ENCODE measurements at regions not wholly inside any gene's neighbourhood (a gene's known extent, or its start where the extent isn't known, plus 50 kb on each side); places are given as distances from the start of the nearest gene placed in this dataset.

GRCh38 chr4:124884316-124884715 lies 171.8 kb upstream of the ANKRD50 start:
- H3K79me2 ChIP-seq (ENCODE audit: control insufficient read depth, insufficient read depth, low read length), result no peaks in the 10 kb centered on the region
- TF ChIP-seq EZH2 (IDR thresholded peaks at IDR 0.05; ENCODE audit: low read length, missing control alignments) (no peak), CTCF (conservative IDR thresholded peaks at IDR 0.05 in 1 of 2, IDR thresholded peaks at IDR 0.05 in 1 of 2; ENCODE audit: low read depth in 1 of 2, low read length in 2 of 2) (no peak)
- no peak overlapping the region for H3K4me2 ChIP-seq (ENCODE audit: extremely low read depth, insufficient read depth, low read length)
- H4K20me1 ChIP-seq (ENCODE audit: control insufficient read depth, extremely low read depth, insufficient read depth, low read length), result no peaks in the 10 kb centered on the region
- no peaks in the 10 kb centered on the region for H3K9me3 ChIP-seq (ENCODE audit: control insufficient read depth, insufficient read depth, low read depth, low read length)
- DNase-seq (ENCODE audit: low read depth in 2 of 2), result no peak
- no peak overlapping the region for H2AFZ ChIP-seq (ENCODE audit: low read length)
- H3K27me3 ChIP-seq (ENCODE audit: control insufficient read depth, insufficient read depth, low read length), result no peaks in the 10 kb centered on the region
- H3K9ac ChIP-seq (ENCODE audit: insufficient read depth, low read length), result no peak overlapping the region
- no peak overlapping the region for H3K4me3 ChIP-seq (replicated peaks in 1 of 4; ENCODE audit: control extremely low read depth in 1 of 4, insufficient read depth in 1 of 4, low read depth in 3 of 4, low read length in 4 of 4)
- no peaks in the 10 kb centered on the region for H3K4me1 ChIP-seq (ENCODE audit: control insufficient read depth, extremely low read depth, insufficient read depth, low read length)
- no peak overlapping the region for H3K27ac ChIP-seq (ENCODE audit: insufficient read depth, low read length)
- H3K36me3 ChIP-seq (ENCODE audit: control insufficient read depth, insufficient read depth, low read length), result no peaks in the 10 kb centered on the region

GRCh38 chr4:124883632-124884031 lies 171.1 kb upstream of the ANKRD50 start:
- no peak overlapping the region for H3K9ac ChIP-seq (ENCODE audit: insufficient read depth, low read length)
- no peaks in the 10 kb centered on the region for H3K9me3 ChIP-seq (ENCODE audit: control insufficient read depth, insufficient read depth, low read depth, low read length)
- H2AFZ ChIP-seq (ENCODE audit: low read length), result no peak overlapping the region
- peak; percentile 56 to 77 for DNase-seq (ENCODE audit: low read depth in 2 of 2)
- no peaks in the 10 kb centered on the region for H3K36me3 ChIP-seq (ENCODE audit: control insufficient read depth, insufficient read depth, low read length)
- no peaks in the 10 kb centered on the region for H3K79me2 ChIP-seq (ENCODE audit: control insufficient read depth, insufficient read depth, low read length)
- TF ChIP-seq CTCF (conservative IDR thresholded peaks at IDR 0.05 in 1 of 2, IDR thresholded peaks at IDR 0.05 in 1 of 2; ENCODE audit: low read depth in 1 of 2, low read length in 2 of 2) (no peak), EZH2 (IDR thresholded peaks at IDR 0.05; ENCODE audit: low read length, missing control alignments) (no peak)
- no peak overlapping the region for H3K4me2 ChIP-seq (ENCODE audit: extremely low read depth, insufficient read depth, low read length)
- no peak overlapping the region for H3K4me3 ChIP-seq (replicated peaks in 1 of 4; ENCODE audit: control extremely low read depth in 1 of 4, insufficient read depth in 1 of 4, low read depth in 3 of 4, low read length in 4 of 4)
- no peaks in the 10 kb centered on the region for H3K27me3 ChIP-seq (ENCODE audit: control insufficient read depth, insufficient read depth, low read length)
- H4K20me1 ChIP-seq (ENCODE audit: control insufficient read depth, extremely low read depth, insufficient read depth, low read length), result no peaks in the 10 kb centered on the region
- H3K27ac ChIP-seq (ENCODE audit: insufficient read depth, low read length), result no peak overlapping the region
- no peaks in the 10 kb centered on the region for H3K4me1 ChIP-seq (ENCODE audit: control insufficient read depth, extremely low read depth, insufficient read depth, low read length)

- TF ChIP-seq CTCF (conservative IDR thresholded peaks at IDR 0.05 in 1 of 2, IDR thresholded peaks at IDR 0.05 in 1 of 2; ENCODE audit: low read depth in 1 of 2, low read length in 2 of 2) (no peak), EZH2 (IDR thresholded peaks at IDR 0.05; ENCODE audit: low read length, missing control alignments) (no peak)
- no peaks in the 10 kb centered on the region for H3K9me3 ChIP-seq (ENCODE audit: control insufficient read depth, insufficient read depth, low read depth, low read length)
- H3K27ac ChIP-seq (ENCODE audit: insufficient read depth, low read length), result no peak overlapping the region
- H4K20me1 ChIP-seq (ENCODE audit: control insufficient read depth, extremely low read depth, insufficient read depth, low read length), result no peaks in the 10 kb centered on the region
- no peak overlapping the region for H3K9ac ChIP-seq (ENCODE audit: insufficient read depth, low read length)
- H3K27me3 ChIP-seq (ENCODE audit: control insufficient read depth, insufficient read depth, low read length), result no peaks in the 10 kb centered on the region
- no peaks in the 10 kb centered on the region for H3K79me2 ChIP-seq (ENCODE audit: control insufficient read depth, insufficient read depth, low read length)
- DNase-seq (ENCODE audit: low read depth in 2 of 2), result no peak
- no peak overlapping the region for H3K4me2 ChIP-seq (ENCODE audit: extremely low read depth, insufficient read depth, low read length)
- no peak overlapping the region for H3K4me3 ChIP-seq (replicated peaks in 1 of 4; ENCODE audit: control extremely low read depth in 1 of 4, insufficient read depth in 1 of 4, low read depth in 3 of 4, low read length in 4 of 4)
- H3K4me1 ChIP-seq (ENCODE audit: control insufficient read depth, extremely low read depth, insufficient read depth, low read length), result no peaks in the 10 kb centered on the region
- no peak overlapping the region for H2AFZ ChIP-seq (ENCODE audit: low read length)
- no peaks in the 10 kb centered on the region for H3K36me3 ChIP-seq (ENCODE audit: control insufficient read depth, insufficient read depth, low read length)
Measured at GRCh38 chr4:124879195-124879594, 166.7 kb upstream of the ANKRD50 start.

Measured in fibroblast of lung (primary cell).